Activated CD4-positive, alpha-beta memory T cell treated with anti-CD3 and anti-CD28 coated beads, Interleukin-2, amount 10 ng/mL, durations not matched to agents 7 days and 5 days (primary cell): ENCODE measurements at regions not wholly inside any gene's neighbourhood (a gene's known extent, or its start where the extent isn't known, plus 50 kb on each side); places are given as distances from the start of the nearest gene placed in this dataset.

ENCODE experiments used
- CTCF ChIA-PET: fragments of 350-600 bp; sonication (Branson Sonifier 250); formaldehyde crosslinking; loops from one replicate; lab custom pipeline; 2021; ENCODE audit warnings: antibody characterized with exemption, inconsistent platforms; lab: Charles Lee
- POLR2A ChIA-PET: fragments of 350-600 bp; sonication (Branson Sonifier 250); formaldehyde crosslinking; loops from one replicate; lab custom pipeline; 2021; ENCODE audit warnings: antibody characterized with exemption; lab: Charles Lee
- DNase-seq: peaks from one replicate; pipeline ENCODE4 v3.0.0-alpha.2; 2020
- H3K27ac Mint-ChIP-seq: one replicate; pipeline ENCODE4 v1.8.0; 2021; ENCODE audit warnings: mild to moderate bottlenecking, mixed read lengths
- H3K27me3 Mint-ChIP-seq: one replicate; pipeline ENCODE4 v1.8.0; 2021; ENCODE audit warnings: mixed read lengths
- H3K36me3 Mint-ChIP-seq: one replicate; pipeline ENCODE4 v1.8.0; 2021; ENCODE audit warnings: low read depth, mixed read lengths
- H3K4me1 Mint-ChIP-seq: one replicate; pipeline ENCODE4 v1.8.0; 2021; ENCODE audit warnings: mixed read lengths
- H3K4me3 Mint-ChIP-seq: one replicate; pipeline ENCODE4 v1.8.0; 2021; ENCODE audit warnings: mild to moderate bottlenecking, mixed read lengths
- H3K9me3 Mint-ChIP-seq: one replicate; pipeline ENCODE4 v1.8.0; 2021; ENCODE audit warnings: mixed read lengths

DNA sequence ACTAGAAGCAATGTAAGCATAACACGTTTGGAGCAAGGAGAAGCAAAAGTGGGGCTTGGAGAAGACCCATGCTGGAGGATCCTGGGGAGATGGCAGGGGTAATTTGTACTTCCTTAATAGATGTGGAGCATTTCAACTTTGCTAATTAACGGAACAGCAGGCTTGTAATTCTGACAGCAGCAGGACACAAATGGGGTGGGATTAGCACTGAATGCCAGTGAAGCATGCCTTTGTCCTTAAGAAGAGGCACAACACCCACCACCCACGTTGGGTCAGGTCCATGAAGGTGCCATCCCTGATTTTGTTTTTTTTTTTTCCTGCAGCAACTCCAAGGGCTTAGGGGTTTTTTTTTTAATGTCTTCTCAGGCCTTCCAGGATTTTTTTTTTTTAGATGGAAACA, 231.9 kb upstream of the ROPN1 start:
- Mint-ChIP-seq H3K9me3 (no peaks in the 10 kb centered on the region), H3K27me3 (peaks cover 2% of the 10 kb centered on the region), H3K4me3 (no peak overlapping the region), H3K4me1 (no peaks in the 10 kb centered on the region), H3K27ac (no peak overlapping the region), H3K36me3 (no peaks in the 10 kb centered on the region)
- ChIA-PET CTCF (no interaction called here), POLR2A (no interaction called here)
- DNase-seq, result no peak

DNA sequence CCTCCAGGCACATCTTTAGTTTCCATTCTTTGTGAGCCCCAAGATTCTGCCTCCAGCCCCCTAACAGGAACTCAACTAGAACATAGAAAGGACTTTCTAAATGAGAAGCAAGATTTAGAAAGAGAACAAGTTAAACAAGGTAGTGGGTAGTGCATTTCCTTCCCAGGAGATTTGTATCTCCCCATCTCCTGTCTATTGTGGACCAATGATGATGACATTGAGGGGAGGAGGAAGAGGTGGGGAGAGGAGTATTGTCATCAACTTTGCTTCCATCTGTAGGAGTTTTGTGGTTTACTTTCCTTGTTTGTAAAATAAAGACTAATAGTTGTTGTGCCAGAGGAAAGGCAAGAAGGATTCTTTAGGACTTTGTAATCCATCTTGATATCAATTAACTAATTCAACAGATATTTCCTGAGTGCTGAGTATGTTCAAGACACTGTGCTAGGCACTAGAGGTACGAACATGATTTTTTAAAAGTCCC, 235.3 kb upstream of the ROPN1 start:
- H3K9me3 Mint-ChIP-seq, result no peaks in the 10 kb centered on the region
- H3K4me3 Mint-ChIP-seq, result no peak overlapping the region
- H3K4me1 Mint-ChIP-seq, result no peaks in the 10 kb centered on the region
- DNase-seq, result no peak
- POLR2A ChIA-PET, result interaction anchor here (0.7 kb wide), 1 partner anchor 17 kb away, joined by 3 read pairs; no protein-coding TSS in a partner anchor
- no peaks in the 10 kb centered on the region for H3K36me3 Mint-ChIP-seq
- CTCF ChIA-PET, result no interaction called here
- H3K27me3 Mint-ChIP-seq, result peaks cover 7% of the 10 kb centered on the region
- H3K27ac Mint-ChIP-seq, result no peak overlapping the region

DNA sequence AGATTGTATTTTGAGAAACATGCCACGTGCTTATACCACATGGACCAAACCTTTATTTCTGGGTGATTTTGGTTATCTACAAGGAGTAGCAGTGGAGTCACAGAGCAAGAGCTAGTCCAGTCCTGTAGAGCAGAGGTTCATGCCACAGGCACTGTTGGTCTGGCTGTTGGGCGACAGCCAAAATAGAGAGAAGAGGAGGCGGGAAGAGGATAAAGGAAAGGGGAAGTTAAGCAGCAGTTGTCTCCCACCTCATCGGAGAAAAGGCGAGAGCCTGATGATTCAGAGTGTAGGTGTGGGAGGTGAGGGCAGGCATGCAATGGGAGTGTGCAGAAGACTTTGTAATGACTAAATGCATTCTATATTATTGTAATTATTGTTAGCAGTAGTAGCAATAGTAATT, 237.5 kb upstream of the ROPN1 start:
- POLR2A ChIA-PET, result no interaction called here
- Mint-ChIP-seq H3K9me3 (no peaks in the 10 kb centered on the region), H3K27me3 (peaks cover 12% of the 10 kb centered on the region), H3K4me1 (no peaks in the 10 kb centered on the region), H3K27ac (no peak overlapping the region), H3K36me3 (no peaks in the 10 kb centered on the region), H3K4me3 (no peak overlapping the region)
- DNase-seq, result no peak
- CTCF ChIA-PET, result no interaction called here

DNA sequence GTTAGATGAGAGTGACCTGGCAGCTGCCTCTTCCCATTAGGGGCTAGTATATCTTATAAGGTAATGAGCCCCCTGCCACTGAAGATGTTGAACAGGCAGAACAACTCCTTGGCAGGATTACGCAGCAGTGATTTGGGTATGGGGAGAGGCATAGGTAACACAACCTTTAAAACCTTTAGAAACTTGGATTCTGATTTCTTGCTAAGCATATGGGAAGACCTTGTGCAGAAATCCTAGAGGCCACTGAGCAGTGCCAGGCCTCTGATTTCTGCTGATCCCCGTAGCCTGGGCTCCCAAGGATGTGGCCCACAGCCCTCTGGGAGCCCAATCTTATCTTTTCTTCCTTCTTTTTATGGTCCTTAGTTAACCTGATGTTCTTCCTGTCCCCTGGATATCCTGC, 237.9 kb upstream of the ROPN1 start:
- H3K27me3 Mint-ChIP-seq, result peaks cover 12% of the 10 kb centered on the region
- no peaks in the 10 kb centered on the region for H3K36me3 Mint-ChIP-seq
- H3K4me1 Mint-ChIP-seq, result no peaks in the 10 kb centered on the region
- no peaks in the 10 kb centered on the region for H3K9me3 Mint-ChIP-seq
- CTCF ChIA-PET, result no interaction called here
- no peak overlapping the region for H3K4me3 Mint-ChIP-seq
- DNase-seq, result no peak
- H3K27ac Mint-ChIP-seq, result no peak overlapping the region
- POLR2A ChIA-PET, result no interaction called here

DNA sequence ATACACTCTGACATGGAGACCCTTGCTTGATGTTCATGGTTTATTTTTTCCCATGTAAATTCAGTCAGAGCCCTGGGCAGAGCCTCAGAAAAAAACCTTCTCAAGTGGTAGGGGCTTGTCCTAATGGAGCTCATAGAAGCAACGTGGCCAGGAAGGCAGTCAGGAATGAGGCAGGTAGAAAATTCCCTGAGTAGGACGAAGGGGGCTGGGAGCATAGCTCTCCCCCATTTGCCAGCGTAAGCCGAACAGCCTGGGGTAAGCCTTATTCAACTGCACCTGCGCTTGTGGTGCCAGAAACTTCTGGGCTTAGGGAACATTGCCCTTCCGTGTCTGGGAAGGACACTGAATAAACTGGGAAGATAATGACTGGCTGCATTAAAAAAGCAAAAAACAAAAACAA, 238.5 kb upstream of the ROPN1 start:
- no peaks in the 10 kb centered on the region for H3K36me3 Mint-ChIP-seq
- no peak for DNase-seq
- H3K9me3 Mint-ChIP-seq, result no peaks in the 10 kb centered on the region
- ChIA-PET CTCF (no interaction called here), POLR2A (no interaction called here)
- H3K27ac Mint-ChIP-seq, result no peak overlapping the region
- H3K4me3 Mint-ChIP-seq, result no peak overlapping the region
- H3K4me1 Mint-ChIP-seq, result no peaks in the 10 kb centered on the region
- peaks cover 12% of the 10 kb centered on the region for H3K27me3 Mint-ChIP-seq

DNA sequence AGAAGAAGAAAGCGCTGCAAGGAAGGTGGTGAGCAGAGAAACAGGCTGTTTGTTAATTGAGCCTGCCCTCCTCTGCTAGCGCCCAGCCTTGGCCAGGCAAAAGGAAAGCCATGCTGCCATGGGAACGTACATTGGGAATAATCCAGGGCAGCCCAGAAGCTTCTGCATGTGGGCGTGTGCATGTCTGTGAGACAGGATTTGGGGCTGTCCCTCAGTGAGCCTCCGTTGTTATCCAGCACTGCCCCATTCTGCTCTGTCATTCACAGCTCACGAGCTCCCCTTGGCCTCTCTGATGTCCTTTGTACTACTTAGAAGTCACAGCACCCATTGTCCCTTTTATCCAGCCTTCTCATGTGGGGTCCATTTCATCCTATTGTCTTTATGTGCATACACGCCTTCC, 239.1 kb upstream of the ROPN1 start:
- Mint-ChIP-seq H3K4me3 (no peak overlapping the region), H3K27ac (no peak overlapping the region), H3K4me1 (no peaks in the 10 kb centered on the region), H3K36me3 (no peaks in the 10 kb centered on the region), H3K9me3 (no peaks in the 10 kb centered on the region), H3K27me3 (peaks cover 12% of the 10 kb centered on the region)
- POLR2A ChIA-PET, result no interaction called here
- CTCF ChIA-PET, result no interaction called here
- DNase-seq, result no peak

DNA sequence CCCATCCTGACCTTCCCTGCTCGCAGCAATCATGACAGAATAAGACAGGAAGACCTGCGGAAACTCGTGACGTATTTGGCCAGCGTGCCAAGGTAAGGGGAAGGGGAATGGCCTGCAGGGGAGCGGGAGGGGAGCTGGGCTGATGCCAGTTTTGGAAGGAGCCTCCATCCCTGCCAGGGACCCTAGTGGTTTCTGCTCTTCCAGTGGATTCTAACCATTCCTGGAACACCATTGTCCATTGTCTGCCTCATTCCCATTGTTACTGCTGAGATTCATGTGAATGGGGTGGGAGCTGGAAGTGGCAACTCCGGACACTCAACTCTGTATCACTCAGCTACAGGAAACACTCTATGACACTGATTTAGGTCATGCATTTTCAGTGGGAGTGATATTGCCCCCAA, 242.9 kb upstream of the ROPN1 start:
- peaks cover 9% of the 10 kb centered on the region for H3K27me3 Mint-ChIP-seq
- H3K4me1 Mint-ChIP-seq, result no peaks in the 10 kb centered on the region
- CTCF ChIA-PET, result no interaction called here
- H3K4me3 Mint-ChIP-seq, result no peak overlapping the region
- no peak for DNase-seq
- POLR2A ChIA-PET, result no interaction called here
- no peaks in the 10 kb centered on the region for H3K36me3 Mint-ChIP-seq
- no peaks in the 10 kb centered on the region for H3K9me3 Mint-ChIP-seq
- no peak overlapping the region for H3K27ac Mint-ChIP-seq

DNA sequence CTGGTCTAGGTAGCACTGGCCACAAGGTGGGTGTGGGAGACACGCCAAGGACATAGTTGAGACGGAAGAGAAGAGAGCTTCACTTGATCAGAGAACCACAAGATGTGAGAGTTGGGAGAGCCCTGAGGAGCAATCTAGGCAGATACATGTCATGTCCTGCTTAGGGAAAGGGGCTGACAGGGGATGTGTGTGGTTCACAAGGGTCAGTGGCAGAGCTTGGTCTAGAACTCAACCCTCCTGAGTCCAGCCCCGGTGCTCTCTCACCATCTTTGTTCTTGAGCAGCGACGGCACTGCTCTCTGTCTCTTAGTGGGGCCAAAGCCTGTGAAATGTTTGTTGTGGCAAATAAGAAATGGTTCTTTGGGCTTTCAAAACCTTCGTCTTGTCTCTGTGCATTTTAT, 243.5 kb upstream of the ROPN1 start:
- Mint-ChIP-seq H3K27ac (no peak overlapping the region), H3K9me3 (no peaks in the 10 kb centered on the region), H3K27me3 (peaks cover 9% of the 10 kb centered on the region), H3K36me3 (no peaks in the 10 kb centered on the region), H3K4me3 (no peak overlapping the region), H3K4me1 (no peaks in the 10 kb centered on the region)
- POLR2A ChIA-PET, result no interaction called here
- DNase-seq, result no peak
- CTCF ChIA-PET, result no interaction called here

DNA sequence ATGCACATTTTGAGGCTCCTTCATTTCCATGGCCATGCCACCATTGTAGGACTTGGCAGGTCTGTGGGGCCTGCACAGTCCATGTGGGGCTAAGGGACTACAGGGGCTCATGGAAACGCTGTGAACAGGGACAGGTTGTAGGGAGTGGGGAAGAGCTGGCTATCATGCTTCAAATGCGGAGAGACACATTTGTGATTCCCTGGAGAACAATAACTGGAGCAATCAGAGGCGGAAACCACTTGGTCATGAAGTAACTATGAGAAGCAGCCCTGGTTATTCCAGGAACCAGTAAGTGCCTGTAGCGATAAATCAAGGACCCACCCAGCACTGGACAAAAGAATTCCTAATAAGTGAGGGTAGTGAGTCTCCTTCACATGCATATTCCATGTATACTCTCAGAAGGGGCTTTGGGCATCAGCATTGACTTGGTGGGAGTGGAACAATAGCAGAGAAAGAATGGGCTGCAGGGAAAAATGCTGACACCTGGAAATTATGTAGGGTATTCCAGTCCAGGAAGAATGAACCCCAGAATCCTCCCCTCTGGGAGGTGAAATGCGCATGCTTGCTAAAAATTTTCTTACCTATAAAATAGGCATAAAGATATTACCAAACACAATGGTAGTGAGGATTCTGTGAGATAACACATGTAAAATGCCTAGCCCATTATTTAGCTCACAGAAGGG, 251.4 kb upstream of the ROPN1 start:
- ChIA-PET POLR2A (interaction anchor here (0.8 kb wide), 1 partner anchor 16 kb away, joined by 3 read pairs; no protein-coding TSS in a partner anchor), CTCF (no interaction called here)
- Mint-ChIP-seq H3K27me3 (peaks cover 6% of the 10 kb centered on the region), H3K36me3 (no peaks in the 10 kb centered on the region), H3K4me1 (no peaks in the 10 kb centered on the region), H3K27ac (no peak overlapping the region), H3K9me3 (no peaks in the 10 kb centered on the region), H3K4me3 (no peak overlapping the region)
- DNase-seq, result no peak

DNA sequence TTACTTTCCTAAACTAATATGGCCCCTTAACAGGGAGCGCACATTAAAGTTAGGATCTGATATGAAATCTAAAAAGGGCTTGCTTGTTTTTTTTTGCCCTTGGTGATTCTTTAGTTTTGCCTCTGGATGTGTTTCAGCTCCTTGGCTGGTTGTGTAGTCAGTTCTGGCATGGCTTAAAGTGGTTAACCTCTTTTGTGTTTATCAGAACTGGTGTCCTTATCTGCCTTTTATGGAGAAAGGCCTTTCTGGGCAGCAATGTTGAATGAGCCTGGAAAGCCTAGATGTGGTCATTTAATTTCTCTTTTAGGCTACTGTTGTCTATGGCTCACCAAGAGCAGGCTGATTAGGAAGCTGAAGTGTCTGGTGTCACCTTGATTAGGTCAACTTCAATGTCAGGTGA, 254.5 kb upstream of the ROPN1 start:
- Mint-ChIP-seq H3K36me3 (no peaks in the 10 kb centered on the region), H3K27ac (no peak overlapping the region), H3K9me3 (no peaks in the 10 kb centered on the region), H3K4me1 (peaks cover 2% of the 10 kb centered on the region), H3K4me3 (no peak overlapping the region), H3K27me3 (peaks cover 6% of the 10 kb centered on the region)
- POLR2A ChIA-PET, result no interaction called here
- DNase-seq, result no peak
- CTCF ChIA-PET, result interaction anchor here (0.7 to 1.2 kb wide), 3 partner anchors 21 to 302 kb away, joined by 3 to 4 read pairs (median 3); partner anchors contain the start of gene KALRN

DNA sequence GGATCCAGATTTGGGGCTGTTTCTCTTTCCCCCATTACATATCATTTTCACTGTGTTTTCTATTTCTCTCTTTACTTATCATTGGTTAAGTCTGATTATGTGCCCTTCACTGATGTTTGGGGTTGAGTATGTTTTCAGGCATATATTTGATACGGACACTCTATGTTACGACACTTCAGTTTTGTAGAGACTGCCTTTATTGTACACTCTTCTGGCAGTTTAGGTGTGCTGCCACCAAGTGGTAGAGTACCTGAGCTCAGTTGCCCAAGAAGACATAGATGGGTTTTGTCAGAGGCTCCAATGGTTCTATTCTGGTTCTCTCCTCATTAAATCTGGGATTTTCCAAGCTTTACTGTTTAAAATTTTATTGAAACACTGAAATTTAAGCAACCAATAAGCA, 255.0 kb upstream of the ROPN1 start:
- peaks cover 2% of the 10 kb centered on the region for H3K4me1 Mint-ChIP-seq
- DNase-seq, result no peak
- no peaks in the 10 kb centered on the region for H3K9me3 Mint-ChIP-seq
- no peak overlapping the region for H3K27ac Mint-ChIP-seq
- H3K4me3 Mint-ChIP-seq, result no peak overlapping the region
- peaks cover 6% of the 10 kb centered on the region for H3K27me3 Mint-ChIP-seq
- CTCF ChIA-PET, result interaction anchor here (0.7 to 0.8 kb wide), 2 partner anchors 21 to 214 kb away, joined by 3 to 4 read pairs; partner anchors contain the start of gene KALRN
- no peaks in the 10 kb centered on the region for H3K36me3 Mint-ChIP-seq
- POLR2A ChIA-PET, result no interaction called here

DNA sequence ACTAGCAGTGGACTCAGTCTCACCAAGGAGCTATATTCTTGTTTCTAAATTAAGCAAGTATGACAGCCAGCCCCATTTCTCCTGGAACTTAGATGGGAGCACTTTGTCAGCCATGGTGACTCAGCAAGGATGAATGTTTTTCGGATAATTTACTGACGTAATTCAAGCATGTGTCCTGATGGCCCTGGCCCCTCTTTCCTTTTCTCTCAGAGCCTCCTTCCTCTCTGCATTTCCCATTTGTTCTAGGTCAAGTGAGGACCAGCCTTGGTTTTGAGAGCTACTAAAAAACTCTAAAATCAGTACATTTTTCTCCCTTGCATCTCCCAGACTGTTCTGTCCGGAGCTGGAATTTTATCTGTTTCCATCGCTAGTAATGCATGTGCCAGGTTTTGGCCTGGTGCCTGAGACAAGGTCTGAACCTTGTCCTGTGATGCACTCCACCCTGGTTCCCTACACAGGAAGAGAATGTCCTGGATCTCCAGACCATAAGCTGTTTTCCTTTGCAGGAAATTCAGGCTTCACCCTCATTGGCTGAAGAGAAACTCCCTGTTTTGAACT, 256.6 kb upstream of the ROPN1 start:
- peaks cover 3% of the 10 kb centered on the region for H3K27me3 Mint-ChIP-seq
- H3K4me3 Mint-ChIP-seq, result no peak overlapping the region

DNA sequence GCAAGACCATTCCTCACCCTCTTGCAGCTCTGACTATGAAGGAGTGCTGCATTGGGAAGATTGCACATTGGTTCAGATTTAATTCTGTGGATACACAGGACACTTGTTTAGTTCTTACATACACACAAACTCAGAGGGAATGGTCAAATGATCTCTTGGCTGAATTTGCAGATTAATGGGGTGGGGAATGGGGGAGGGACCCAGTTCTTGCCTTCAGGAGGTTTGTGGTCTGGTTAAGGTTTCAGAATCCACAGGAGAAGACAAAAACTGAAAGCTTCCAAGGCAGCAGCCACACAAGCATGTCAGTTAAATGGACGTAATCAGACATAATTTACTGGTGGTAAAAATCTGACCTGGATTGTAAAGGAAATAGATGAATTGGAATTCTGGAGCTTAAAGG, 257.1 kb upstream of the ROPN1 start:
- Mint-ChIP-seq H3K4me1 (peaks cover 2% of the 10 kb centered on the region), H3K36me3 (no peaks in the 10 kb centered on the region), H3K27ac (no peak overlapping the region), H3K9me3 (no peaks in the 10 kb centered on the region), H3K27me3 (peaks cover 3% of the 10 kb centered on the region), H3K4me3 (no peak overlapping the region)
- no peak for DNase-seq
- ChIA-PET POLR2A (no interaction called here), CTCF (no interaction called here)

More for the DNA sequence above, 256.6 kb upstream of the ROPN1 start:
- Mint-ChIP-seq H3K4me1 (peaks cover 2% of the 10 kb centered on the region), H3K9me3 (no peaks in the 10 kb centered on the region), H3K27ac (no peak overlapping the region), H3K36me3 (no peaks in the 10 kb centered on the region)
- DNase-seq, result no peak
- CTCF ChIA-PET, result no interaction called here
- POLR2A ChIA-PET, result no interaction called here

DNA sequence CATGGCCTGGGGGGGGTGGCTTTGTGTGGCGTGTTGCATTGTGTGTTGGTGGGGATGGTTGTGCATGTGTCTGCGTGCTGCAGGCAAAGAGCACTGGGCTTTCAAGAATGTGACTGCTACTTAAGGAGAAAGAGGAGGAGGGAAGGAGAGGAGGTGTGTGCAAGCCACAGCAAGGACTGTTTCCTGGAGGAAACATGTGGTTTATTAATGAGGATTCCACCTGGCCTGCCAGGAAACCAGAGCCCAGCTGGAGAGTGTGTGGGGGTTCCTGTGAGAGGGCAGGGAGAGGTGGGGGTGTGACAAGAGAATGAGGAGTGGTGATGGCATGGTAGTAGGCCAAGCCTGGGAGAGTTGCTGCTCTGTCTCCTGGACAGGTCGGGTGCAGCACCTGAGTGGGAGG, 258.1 kb upstream of the ROPN1 start:
- Mint-ChIP-seq H3K27ac (no peak overlapping the region), H3K36me3 (no peaks in the 10 kb centered on the region), H3K4me3 (no peak overlapping the region), H3K27me3 (peaks cover 2% of the 10 kb centered on the region), H3K4me1 (peaks cover 2% of the 10 kb centered on the region), H3K9me3 (no peaks in the 10 kb centered on the region)
- ChIA-PET CTCF (no interaction called here), POLR2A (no interaction called here)
- DNase-seq, result no peak
